K562 (cell line): ENCODE measurements at regions not wholly inside any gene's neighbourhood (a gene's known extent, or its start where the extent isn't known, plus 50 kb on each side); places are given as distances from the start of the nearest gene placed in this dataset.

Experiments used
- BRF1 ChIP-seq: IDR thresholded peaks from 3 replicates; pipeline ENCODE4 v1.6.1; 2011; ENCODE audit warnings: borderline replicate concordance, mild to moderate bottlenecking; ENCODE audit not compliant: insufficient read length; ENCODE audit errors: extremely low read depth
- ESRRA ChIP-seq: fragments of 450-650 bp; IDR thresholded peaks from 2 replicates; pipeline ENCODE4 v1.6.1; 2014; ENCODE audit warnings: low read depth, mild to moderate bottlenecking, moderate library complexity, borderline replicate concordance
- FOXA1 ChIP-seq: fragments of 450-650 bp; IDR thresholded peaks from 2 replicates; pipeline ENCODE4 v1.6.1; 2016; ENCODE audit warnings: mild to moderate bottlenecking, borderline replicate concordance
- HNRNPLL ChIP-seq: fragments of 200-400 bp; formaldehyde crosslinking; IDR thresholded peaks from 2 replicates; pipeline ENCODE4 v1.6.1; 2017; ENCODE audit warnings: low read length, low read depth, mild to moderate bottlenecking; ENCODE audit not compliant: poor library complexity, severe bottlenecking
- JUND ChIP-seq, 2 experiments: IDR thresholded peaks; 2 replicates in 1 of 2; 3 replicates in 1 of 2; pipeline ENCODE4 v1.6.1; 2011; ENCODE audit warnings: borderline replicate concordance in 2 of 2, low read depth in 2 of 2, low read length in 2 of 2, improper control_type of control experiment in 1 of 2, missing biosample characterization in 1 of 2, missing genetic modification characterization in 1 of 2, missing genetic modification reagents in 1 of 2
- NCOA6 ChIP-seq: fragments of 450-650 bp; IDR thresholded peaks from 2 replicates; pipeline ENCODE4 v1.6.1; 2017; ENCODE audit warnings: mild to moderate bottlenecking
- NONO ChIP-seq, 2 experiments: fragments of 200-400 bp in 1 of 2; fragments of 450-650 bp in 1 of 2; formaldehyde crosslinking in 1 of 2; IDR thresholded peaks; 2 replicates each; pipeline ENCODE4 v1.6.1; 2017; ENCODE audit warnings: low read depth in 2 of 2, mild to moderate bottlenecking in 2 of 2, moderate library complexity in 2 of 2, low read length in 1 of 2
- POLR3G ChIP-seq: IDR thresholded peaks from 2 replicates; pipeline ENCODE4 v1.6.1; 2011; ENCODE audit not compliant: insufficient read length, insufficient replicate concordance; ENCODE audit errors: extremely low read depth
- RNF2 ChIP-seq: sonication (generic); IDR thresholded peaks from 2 replicates; pipeline ENCODE4 v1.6.1; 2016
- TAF1 ChIP-seq: IDR thresholded peaks from 2 replicates; pipeline ENCODE4 v1.6.1; 2011; ENCODE audit warnings: mild to moderate bottlenecking, low read length, moderate library complexity; ENCODE audit not compliant: insufficient read depth, control insufficient read depth, severe bottlenecking; ENCODE audit errors: extremely low read depth
- TCF7L2 ChIP-seq: fragments of 150-350 bp; IDR thresholded peaks from 2 replicates; pipeline ENCODE4 v1.6.1; 2016; ENCODE audit warnings: low read depth, mild to moderate bottlenecking, low read length, moderate library complexity
- TGIF2 ChIP-seq: sonication (generic); formaldehyde crosslinking; IDR thresholded peaks from 2 replicates; pipeline ENCODE4 v1.8.1; 2022; ENCODE audit warnings: mild to moderate bottlenecking, missing genetic modification reagents, moderate library complexity
- TF ChIP-seq, protein P1 (sequence below): sonication (generic); formaldehyde crosslinking; IDR thresholded peaks from 2 replicates; pipeline ENCODE4 v1.4.0; 2020; ENCODE audit warnings: mild to moderate bottlenecking, missing genetic modification reagents
- TF ChIP-seq, protein P2 (sequence below), 3 experiments: IDR thresholded peaks in 2 of 3; conservative IDR thresholded peaks in 1 of 3; 2 replicates each; pipeline ENCODE4 v1.5.1; 2011 to 2012; ENCODE audit warnings: low read length in 3 of 3, mild to moderate bottlenecking in 3 of 3, control low read depth in 2 of 3, improper control_type of control experiment in 1 of 3, inconsistent platforms in 1 of 3, low read depth in 1 of 3, mixed read lengths in 1 of 3, moderate library complexity in 1 of 3; ENCODE audit not compliant: insufficient read depth in 2 of 3

DNA sequence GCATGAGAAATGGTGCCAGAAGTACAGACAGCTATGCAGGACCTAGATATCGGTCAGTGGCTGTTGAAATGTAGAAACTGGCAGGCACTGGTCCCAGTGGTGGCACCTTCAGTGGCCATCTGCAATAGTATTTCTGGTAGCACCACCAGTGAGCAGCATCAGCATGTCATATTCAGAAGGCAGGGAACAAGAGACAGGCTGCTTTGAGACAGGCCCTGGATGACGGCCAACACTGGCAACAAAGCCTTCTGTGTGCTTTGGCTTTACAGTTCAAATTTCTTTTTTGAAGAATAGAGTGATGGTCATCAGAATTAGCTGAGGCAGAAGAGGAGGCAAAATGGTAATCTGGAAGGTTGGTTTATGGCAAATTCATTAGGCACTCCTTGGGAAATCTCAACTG, 273.4 kb upstream of the SLC16A7 start:
- TF ChIP-seq NCOA6 = no peak
- TF ChIP-seq BRF1 = no peak
- no peak for TF ChIP-seq RNF2
- no peak for TF ChIP-seq TAF1
- TF ChIP-seq, protein P1, sequence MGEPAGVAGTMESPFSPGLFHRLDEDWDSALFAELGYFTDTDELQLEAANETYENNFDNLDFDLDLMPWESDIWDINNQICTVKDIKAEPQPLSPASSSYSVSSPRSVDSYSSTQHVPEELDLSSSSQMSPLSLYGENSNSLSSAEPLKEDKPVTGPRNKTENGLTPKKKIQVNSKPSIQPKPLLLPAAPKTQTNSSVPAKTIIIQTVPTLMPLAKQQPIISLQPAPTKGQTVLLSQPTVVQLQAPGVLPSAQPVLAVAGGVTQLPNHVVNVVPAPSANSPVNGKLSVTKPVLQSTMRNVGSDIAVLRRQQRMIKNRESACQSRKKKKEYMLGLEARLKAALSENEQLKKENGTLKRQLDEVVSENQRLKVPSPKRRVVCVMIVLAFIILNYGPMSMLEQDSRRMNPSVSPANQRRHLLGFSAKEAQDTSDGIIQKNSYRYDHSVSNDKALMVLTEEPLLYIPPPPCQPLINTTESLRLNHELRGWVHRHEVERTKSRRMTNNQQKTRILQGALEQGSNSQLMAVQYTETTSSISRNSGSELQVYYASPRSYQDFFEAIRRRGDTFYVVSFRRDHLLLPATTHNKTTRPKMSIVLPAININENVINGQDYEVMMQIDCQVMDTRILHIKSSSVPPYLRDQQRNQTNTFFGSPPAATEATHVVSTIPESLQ (CRISPR knock-in tag) = no peak
- TF ChIP-seq NONO (IDR thresholded peaks at IDR 0.05; ENCODE audit: low read depth in 2 of 2, low read length in 1 of 2) = no peak
- no peak for TF ChIP-seq TGIF2 (CRISPR knock-in tag)
- TF ChIP-seq FOXA1 = no peak
- TF ChIP-seq JUND (IDR thresholded peaks at IDR 0.05; ENCODE audit: borderline replicate concordance, low read depth, low read length) = no peak
- no peak for TF ChIP-seq JUND (tag; IDR thresholded peaks at IDR 0.05; ENCODE audit: borderline replicate concordance, low read depth, low read length)
- TF ChIP-seq, protein P2, sequence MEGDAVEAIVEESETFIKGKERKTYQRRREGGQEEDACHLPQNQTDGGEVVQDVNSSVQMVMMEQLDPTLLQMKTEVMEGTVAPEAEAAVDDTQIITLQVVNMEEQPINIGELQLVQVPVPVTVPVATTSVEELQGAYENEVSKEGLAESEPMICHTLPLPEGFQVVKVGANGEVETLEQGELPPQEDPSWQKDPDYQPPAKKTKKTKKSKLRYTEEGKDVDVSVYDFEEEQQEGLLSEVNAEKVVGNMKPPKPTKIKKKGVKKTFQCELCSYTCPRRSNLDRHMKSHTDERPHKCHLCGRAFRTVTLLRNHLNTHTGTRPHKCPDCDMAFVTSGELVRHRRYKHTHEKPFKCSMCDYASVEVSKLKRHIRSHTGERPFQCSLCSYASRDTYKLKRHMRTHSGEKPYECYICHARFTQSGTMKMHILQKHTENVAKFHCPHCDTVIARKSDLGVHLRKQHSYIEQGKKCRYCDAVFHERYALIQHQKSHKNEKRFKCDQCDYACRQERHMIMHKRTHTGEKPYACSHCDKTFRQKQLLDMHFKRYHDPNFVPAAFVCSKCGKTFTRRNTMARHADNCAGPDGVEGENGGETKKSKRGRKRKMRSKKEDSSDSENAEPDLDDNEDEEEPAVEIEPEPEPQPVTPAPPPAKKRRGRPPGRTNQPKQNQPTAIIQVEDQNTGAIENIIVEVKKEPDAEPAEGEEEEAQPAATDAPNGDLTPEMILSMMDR (IDR thresholded peaks at IDR 0.05 in 2 of 3, conservative IDR thresholded peaks at IDR 0.05 in 1 of 3; ENCODE audit: insufficient read depth in 2 of 3, low read depth in 1 of 3, low read length in 3 of 3) = no peak
- no peak for TF ChIP-seq ESRRA
- no peak for TF ChIP-seq POLR3G
- no peak for TF ChIP-seq HNRNPLL
- TF ChIP-seq TCF7L2 = no peak
